Spinal cord (tissue), 9 donors: ENCODE measurements at regions not wholly inside any gene's neighbourhood (a gene's known extent, or its start where the extent isn't known, plus 50 kb on each side); places are given as distances from the start of the nearest gene placed in this dataset.

Source experiments
- DNase-seq, 6 donors: peaks; one replicate each; pipeline versions ENCODE4 v3.0.0 to v3.0.0-alpha.2; 2013 to 2015; ENCODE audit warnings: low spot score in 6 of 6, low read depth in 4 of 6
- H3K27ac ChIP-seq: one replicate; pipeline ENCODE4 v1.5.1; 2013; ENCODE audit warnings: low read depth, low read length, control low read depth
- H3K27me3 ChIP-seq: one replicate; pipeline ENCODE4 v1.6.1; 2013; ENCODE audit warnings: low read length; ENCODE audit not compliant: control insufficient read depth, insufficient read depth
- H3K36me3 ChIP-seq: one replicate; pipeline ENCODE4 v1.6.1; 2013; ENCODE audit warnings: low read length; ENCODE audit not compliant: control insufficient read depth, insufficient read depth
- H3K4me1 ChIP-seq: one replicate; pipeline ENCODE4 v1.6.1; 2013; ENCODE audit warnings: low read length; ENCODE audit not compliant: control insufficient read depth, insufficient read depth
- H3K4me3 ChIP-seq: one replicate; pipeline ENCODE4 v1.5.1; 2013; ENCODE audit warnings: low read depth, low read length, control low read depth
- H3K9me3 ChIP-seq: one replicate; pipeline ENCODE4 v1.6.1; 2013; ENCODE audit warnings: low read length; ENCODE audit not compliant: control insufficient read depth, insufficient read depth
- WGBS: methylation state at CpG from one replicate; pipeline ENCODE4 v1.1.5; 2013; ENCODE audit warnings: missing lambda C conversion rate; ENCODE audit not compliant: insufficient coverage; 5-methylcytosine and 5-hydroxymethylcytosine counted together
- donor health status: healthy.

DNA sequence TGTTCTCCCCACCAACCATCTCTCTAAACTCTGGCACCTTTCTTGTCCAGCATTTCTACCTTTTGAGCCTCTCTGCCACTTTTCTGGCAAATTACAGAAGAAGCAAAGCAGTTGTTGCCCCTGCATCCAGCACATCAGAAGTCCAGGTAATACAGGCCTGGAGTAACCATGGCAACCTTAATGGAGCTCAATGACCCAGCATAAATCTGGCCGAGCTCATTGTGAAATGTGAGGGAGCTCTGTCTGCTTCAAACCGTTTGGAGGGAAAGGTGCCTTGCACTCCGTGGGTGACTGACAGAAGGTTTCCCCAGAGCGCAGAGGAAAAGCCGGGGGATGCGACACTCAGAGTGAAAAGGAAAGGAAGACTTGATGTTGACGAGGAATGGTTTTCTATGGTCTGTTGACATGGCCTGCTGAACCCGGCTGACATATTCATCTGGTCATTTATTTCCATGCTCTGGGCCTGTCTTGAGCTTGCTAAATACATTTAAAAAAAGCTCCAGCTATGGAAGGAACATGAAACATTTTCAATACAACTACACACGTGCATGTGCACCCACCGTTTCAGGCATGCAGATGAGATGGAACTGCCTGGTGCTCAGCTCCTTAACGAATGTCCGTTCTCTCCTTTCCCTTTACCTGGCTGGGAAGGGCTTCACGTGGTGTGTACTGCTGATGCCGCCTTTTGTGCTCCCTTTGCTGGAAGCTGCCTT lies 74.9 kb downstream of the ADRA2A start:
- Histone ChIP-seq H3K4me3 (no peak overlapping the region), H3K36me3 (no peaks in the 10 kb centered on the region), H3K27ac (no peak overlapping the region), H3K4me1 (no peaks in the 10 kb centered on the region), H3K9me3 (no peaks in the 10 kb centered on the region), H3K27me3 (no peaks in the 10 kb centered on the region)
- DNase-seq = peak in 2 of 6 donors; percentile 24 to 81
- 36% methylated on average over 13 of the region's 14 CpGs for WGBS

GRCh38 chr10:111156754-111157153 lies 79.9 kb downstream of the ADRA2A start:
- Histone ChIP-seq H3K27ac (no peak overlapping the region), H3K27me3 (no peaks in the 10 kb centered on the region), H3K4me1 (no peaks in the 10 kb centered on the region), H3K36me3 (no peaks in the 10 kb centered on the region), H3K9me3 (no peaks in the 10 kb centered on the region), H3K4me3 (no peak overlapping the region)
- WGBS = 100% methylated on average over 1 of the region's 2 CpGs
- no peak for DNase-seq

DNA sequence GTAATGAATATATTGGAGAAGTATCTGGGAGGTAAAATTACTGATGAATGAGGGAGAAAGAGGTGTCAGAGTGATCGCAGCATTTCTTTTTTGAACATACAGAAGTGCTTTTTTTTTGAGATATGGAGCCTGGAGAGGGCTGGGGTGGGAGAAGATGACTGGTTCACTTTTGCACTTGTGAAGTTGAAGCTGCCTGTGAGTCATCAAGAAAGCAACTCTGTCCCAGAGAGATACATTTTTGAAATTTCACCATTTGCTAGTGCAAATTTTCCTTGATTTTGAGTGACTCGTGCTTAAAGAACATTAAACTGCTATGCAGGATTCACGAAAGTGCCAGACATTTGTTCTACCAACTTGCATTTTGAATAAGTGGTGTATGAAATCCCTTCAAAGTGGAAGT lies 81.8 kb downstream of the ADRA2A start:
- no peak overlapping the region for H3K27ac ChIP-seq
- H3K9me3 ChIP-seq = no peaks in the 10 kb centered on the region
- DNase-seq = no peak
- no peaks in the 10 kb centered on the region for H3K4me1 ChIP-seq
- no peaks in the 10 kb centered on the region for H3K36me3 ChIP-seq
- no peak overlapping the region for H3K4me3 ChIP-seq
- no peaks in the 10 kb centered on the region for H3K27me3 ChIP-seq
- WGBS = 94% methylated on average over 3 of the region's 3 CpGs

- WGBS = 78% methylated on average over 3 of the region's 7 CpGs
- no peaks in the 10 kb centered on the region for H3K4me1 ChIP-seq
- H3K36me3 ChIP-seq = no peaks in the 10 kb centered on the region
- H3K27me3 ChIP-seq = no peaks in the 10 kb centered on the region
- H3K27ac ChIP-seq = no peak overlapping the region
- DNase-seq = no peak
- H3K9me3 ChIP-seq = no peaks in the 10 kb centered on the region
- H3K4me3 ChIP-seq = no peak overlapping the region
These were observed 84.5 kb downstream of the ADRA2A start for GRCh38 chr10:111161109-111161874.

- no peaks in the 10 kb centered on the region for H3K9me3 ChIP-seq
- no peak overlapping the region for H3K4me3 ChIP-seq
- H3K36me3 ChIP-seq = no peaks in the 10 kb centered on the region
- WGBS = 70% methylated on average over 1 of the region's 1 CpG
- H3K27ac ChIP-seq = no peak overlapping the region
- no peaks in the 10 kb centered on the region for H3K27me3 ChIP-seq
- H3K4me1 ChIP-seq = no peaks in the 10 kb centered on the region
- DNase-seq = no peak
These were observed 94.4 kb downstream of the ADRA2A start for GRCh38 chr10:111171183-111171582.

DNA sequence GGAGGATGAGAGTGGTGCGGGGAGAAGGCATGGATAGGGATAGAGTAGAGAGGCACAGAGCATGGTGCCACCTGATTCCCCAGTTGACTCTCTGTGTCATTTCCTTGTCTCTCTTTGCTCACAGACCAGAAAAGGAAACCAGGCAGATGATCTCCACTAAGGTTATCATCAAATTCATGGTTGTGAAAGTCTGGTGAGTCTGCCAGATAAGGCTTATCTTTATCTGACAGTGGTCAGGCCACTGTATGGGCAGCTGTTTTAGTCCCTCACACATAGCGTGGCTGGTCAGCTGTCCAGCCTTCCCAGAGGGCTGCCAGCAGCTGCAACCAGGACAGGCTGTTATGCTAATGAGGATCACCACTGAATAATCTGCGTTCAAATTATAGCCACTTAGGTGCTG lies 99.0 kb downstream of the ADRA2A start:
- DNase-seq = no peak
- Histone ChIP-seq H3K27me3 (no peaks in the 10 kb centered on the region), H3K4me1 (no peaks in the 10 kb centered on the region), H3K9me3 (no peaks in the 10 kb centered on the region), H3K4me3 (no peak overlapping the region), H3K36me3 (no peaks in the 10 kb centered on the region), H3K27ac (no peak overlapping the region)
- 86% methylated on average over 1 of the region's 3 CpGs for WGBS

- no peaks in the 10 kb centered on the region for H3K27me3 ChIP-seq
- H3K36me3 ChIP-seq = no peaks in the 10 kb centered on the region
- no peak overlapping the region for H3K27ac ChIP-seq
- H3K9me3 ChIP-seq = no peaks in the 10 kb centered on the region
- H3K4me3 ChIP-seq = no peak overlapping the region
- WGBS = no CpG with 5 or more reads among the region's 2 CpGs
- no peak for DNase-seq
- no peaks in the 10 kb centered on the region for H3K4me1 ChIP-seq
These were observed 100.5 kb downstream of the ADRA2A start for GRCh38 chr10:111177379-111177778.

DNA sequence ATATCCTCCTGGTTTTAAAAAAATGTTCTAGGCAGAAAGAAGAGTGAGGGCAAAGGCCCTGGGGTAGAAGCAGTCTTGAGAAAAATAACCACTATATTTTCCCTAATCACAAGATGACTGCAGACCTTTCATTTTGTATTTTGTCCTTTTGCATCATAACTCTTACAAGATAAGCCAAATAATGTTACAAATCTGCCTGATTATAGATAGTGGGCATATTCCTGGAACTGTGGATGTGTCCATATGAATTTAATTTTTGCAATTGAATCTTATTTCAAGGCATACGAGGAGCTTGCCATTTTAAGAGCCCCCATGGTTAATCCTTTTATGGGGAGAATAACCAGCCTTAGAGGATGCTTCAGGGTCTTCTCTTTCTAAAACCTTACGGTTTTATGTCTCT lies 102.7 kb downstream of the ADRA2A start:
- no peak overlapping the region for H3K4me3 ChIP-seq
- H3K27ac ChIP-seq = no peak overlapping the region
- no peaks in the 10 kb centered on the region for H3K4me1 ChIP-seq
- no peaks in the 10 kb centered on the region for H3K9me3 ChIP-seq
- no peaks in the 10 kb centered on the region for H3K27me3 ChIP-seq
- 60% methylated on average over 1 of the region's 2 CpGs for WGBS
- DNase-seq = no peak
- no peaks in the 10 kb centered on the region for H3K36me3 ChIP-seq

GRCh38 chr10:111186358-111186757 lies 109.5 kb downstream of the ADRA2A start:
- H3K9me3 ChIP-seq = no peaks in the 10 kb centered on the region
- no peak overlapping the region for H3K27ac ChIP-seq
- no peak overlapping the region for H3K4me3 ChIP-seq
- no peaks in the 10 kb centered on the region for H3K27me3 ChIP-seq
- peak in 4 of 6 donors; percentile 5 to 78 (median 14) for DNase-seq
- no peaks in the 10 kb centered on the region for H3K36me3 ChIP-seq
- no peaks in the 10 kb centered on the region for H3K4me1 ChIP-seq
- 80% methylated on average over 1 of the region's 1 CpG for WGBS

DNA sequence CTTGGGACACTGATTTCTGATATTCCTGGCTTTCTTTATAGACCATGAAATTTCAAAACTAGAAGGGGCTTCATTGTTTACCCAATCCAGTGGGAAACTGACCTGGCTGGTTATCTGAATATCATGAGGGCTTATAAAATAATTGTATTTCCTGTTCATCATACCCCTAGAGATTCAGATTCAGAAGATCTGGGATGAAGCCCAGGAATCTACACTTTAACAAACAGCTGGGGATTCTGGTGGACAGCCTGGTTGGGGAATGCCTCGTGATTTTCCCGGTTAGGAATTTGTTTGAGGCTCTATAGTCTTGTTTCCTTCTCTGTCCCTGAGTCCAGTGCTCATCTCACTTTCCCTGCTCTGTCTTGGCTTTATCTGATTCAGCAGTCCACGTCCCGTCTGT lies 110.3 kb downstream of the ADRA2A start:
- H3K9me3 ChIP-seq = no peaks in the 10 kb centered on the region
- no peak for DNase-seq
- WGBS = 100% methylated on average over 2 of the region's 4 CpGs
- no peak overlapping the region for H3K27ac ChIP-seq
- no peaks in the 10 kb centered on the region for H3K4me1 ChIP-seq
- H3K36me3 ChIP-seq = no peaks in the 10 kb centered on the region
- H3K4me3 ChIP-seq = no peak overlapping the region
- H3K27me3 ChIP-seq = no peaks in the 10 kb centered on the region
